GM12878 (cell line): ENCODE measurements at regions not wholly inside any gene's neighbourhood (a gene's known extent, or its start where the extent isn't known, plus 50 kb on each side); places are given as distances from the start of the nearest gene placed in this dataset.

Source experiments
- LARP7 ChIP-seq: fragments of 450-650 bp; IDR thresholded peaks from 2 replicates; pipeline ENCODE4 v1.6.1; 2017; ENCODE audit warnings: mild to moderate bottlenecking
- NFYB ChIP-seq: IDR thresholded peaks from 2 replicates; pipeline ENCODE4 v1.6.1; 2011; ENCODE audit warnings: low read depth, mild to moderate bottlenecking, low read length, improper control_type of control experiment, moderate library complexity; ENCODE audit not compliant: insufficient read depth
- POLR2A ChIP-seq: IDR thresholded peaks from 2 replicates; pipeline ENCODE4 v1.6.1; 2011; ENCODE audit warnings: low read depth, mild to moderate bottlenecking, low read length
- POLR2AphosphoS5 ChIP-seq: IDR thresholded peaks from 2 replicates; pipeline ENCODE4 v1.6.1; 2011; ENCODE audit warnings: mild to moderate bottlenecking, low read length, inconsistent platforms
- SMC3 ChIP-seq: IDR thresholded peaks from 2 replicates; pipeline ENCODE4 v1.6.1; 2011; ENCODE audit warnings: low read length, improper control_type of control experiment, borderline replicate concordance
- YBX1 ChIP-seq: fragments of 450-650 bp; IDR thresholded peaks from 2 replicates; pipeline ENCODE4 v1.6.1; 2016; ENCODE audit warnings: antibody characterized with exemption
- YY1 ChIP-seq: IDR thresholded peaks from 2 replicates; pipeline ENCODE4 v1.6.1; 2011; ENCODE audit warnings: low read depth, mild to moderate bottlenecking, low read length
- ZBED1 ChIP-seq: IDR thresholded peaks from 2 replicates; pipeline ENCODE4 v1.6.1; 2016; ENCODE audit warnings: borderline replicate concordance
- ZZZ3 ChIP-seq: IDR thresholded peaks from 2 replicates; pipeline ENCODE4 v1.6.1; 2011; ENCODE audit warnings: low read depth; ENCODE audit not compliant: control insufficient read depth, insufficient read length
- TF ChIP-seq, protein P1 (sequence below), 3 experiments: IDR thresholded peaks in 2 of 3; conservative IDR thresholded peaks in 1 of 3; 2 replicates each; pipeline ENCODE4 v1.5.1; 2011; ENCODE audit warnings: low read depth in 3 of 3, low read length in 3 of 3, mild to moderate bottlenecking in 3 of 3, control low read depth in 2 of 3, moderate library complexity in 2 of 3, inconsistent platforms in 1 of 3, mixed read lengths in 1 of 3; ENCODE audit not compliant: control insufficient read depth in 2 of 3, insufficient read depth in 1 of 3; ENCODE audit errors: extremely low read depth in 1 of 3
- TF ChIP-seq, protein P2 (sequence below): IDR thresholded peaks from 2 replicates; pipeline ENCODE4 v1.6.1; 2011; ENCODE audit warnings: low read depth, low read length, improper control_type of control experiment, borderline replicate concordance
- TF ChIP-seq, protein P3 (sequence below): IDR thresholded peaks from 2 replicates; pipeline ENCODE4 v1.6.1; 2012; ENCODE audit warnings: mild to moderate bottlenecking, low read depth, low read length
- TF ChIP-seq, protein P4 (sequence below): fragments of 450-650 bp; IDR thresholded peaks from 2 replicates; pipeline ENCODE4 v1.6.1; 2016; ENCODE audit warnings: mild to moderate bottlenecking

DNA sequence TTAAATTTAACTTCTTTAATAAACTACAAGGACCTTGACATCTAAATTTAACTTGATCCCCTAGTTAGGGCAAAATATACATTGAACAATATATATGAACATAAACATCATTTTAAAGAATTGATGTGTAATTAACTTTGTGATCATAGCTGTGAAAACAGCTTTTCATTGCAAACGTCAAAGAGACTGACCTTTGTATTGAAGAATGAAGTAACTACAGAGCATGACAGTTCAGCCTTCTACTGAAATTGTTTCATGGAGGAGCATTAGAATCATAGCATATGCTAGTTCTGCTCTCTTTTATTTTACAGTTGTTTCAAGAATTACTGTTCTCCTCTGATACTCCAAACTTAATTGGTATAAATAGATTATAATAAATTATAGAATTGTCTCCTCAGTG lies 123.4 kb upstream of the PRR20A start:
- TF ChIP-seq YBX1 (no peak), POLR2AphosphoS5 (no peak), NFYB (no peak), ZZZ3 (no peak), POLR2A (no peak), YY1 (no peak), SMC3 (no peak), LARP7 (no peak), ZBED1 (no peak)
- TF ChIP-seq, protein P1, sequence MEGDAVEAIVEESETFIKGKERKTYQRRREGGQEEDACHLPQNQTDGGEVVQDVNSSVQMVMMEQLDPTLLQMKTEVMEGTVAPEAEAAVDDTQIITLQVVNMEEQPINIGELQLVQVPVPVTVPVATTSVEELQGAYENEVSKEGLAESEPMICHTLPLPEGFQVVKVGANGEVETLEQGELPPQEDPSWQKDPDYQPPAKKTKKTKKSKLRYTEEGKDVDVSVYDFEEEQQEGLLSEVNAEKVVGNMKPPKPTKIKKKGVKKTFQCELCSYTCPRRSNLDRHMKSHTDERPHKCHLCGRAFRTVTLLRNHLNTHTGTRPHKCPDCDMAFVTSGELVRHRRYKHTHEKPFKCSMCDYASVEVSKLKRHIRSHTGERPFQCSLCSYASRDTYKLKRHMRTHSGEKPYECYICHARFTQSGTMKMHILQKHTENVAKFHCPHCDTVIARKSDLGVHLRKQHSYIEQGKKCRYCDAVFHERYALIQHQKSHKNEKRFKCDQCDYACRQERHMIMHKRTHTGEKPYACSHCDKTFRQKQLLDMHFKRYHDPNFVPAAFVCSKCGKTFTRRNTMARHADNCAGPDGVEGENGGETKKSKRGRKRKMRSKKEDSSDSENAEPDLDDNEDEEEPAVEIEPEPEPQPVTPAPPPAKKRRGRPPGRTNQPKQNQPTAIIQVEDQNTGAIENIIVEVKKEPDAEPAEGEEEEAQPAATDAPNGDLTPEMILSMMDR (IDR thresholded peaks at IDR 0.05 in 2 of 3, conservative IDR thresholded peaks at IDR 0.05 in 1 of 3; ENCODE audit: control insufficient read depth in 2 of 3, extremely low read depth in 1 of 3, insufficient read depth in 1 of 3, low read depth in 3 of 3, low read length in 3 of 3) = no peak
- TF ChIP-seq, protein P2, sequence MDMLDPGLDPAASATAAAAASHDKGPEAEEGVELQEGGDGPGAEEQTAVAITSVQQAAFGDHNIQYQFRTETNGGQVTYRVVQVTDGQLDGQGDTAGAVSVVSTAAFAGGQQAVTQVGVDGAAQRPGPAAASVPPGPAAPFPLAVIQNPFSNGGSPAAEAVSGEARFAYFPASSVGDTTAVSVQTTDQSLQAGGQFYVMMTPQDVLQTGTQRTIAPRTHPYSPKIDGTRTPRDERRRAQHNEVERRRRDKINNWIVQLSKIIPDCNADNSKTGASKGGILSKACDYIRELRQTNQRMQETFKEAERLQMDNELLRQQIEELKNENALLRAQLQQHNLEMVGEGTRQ = no peak
- TF ChIP-seq, protein P3, sequence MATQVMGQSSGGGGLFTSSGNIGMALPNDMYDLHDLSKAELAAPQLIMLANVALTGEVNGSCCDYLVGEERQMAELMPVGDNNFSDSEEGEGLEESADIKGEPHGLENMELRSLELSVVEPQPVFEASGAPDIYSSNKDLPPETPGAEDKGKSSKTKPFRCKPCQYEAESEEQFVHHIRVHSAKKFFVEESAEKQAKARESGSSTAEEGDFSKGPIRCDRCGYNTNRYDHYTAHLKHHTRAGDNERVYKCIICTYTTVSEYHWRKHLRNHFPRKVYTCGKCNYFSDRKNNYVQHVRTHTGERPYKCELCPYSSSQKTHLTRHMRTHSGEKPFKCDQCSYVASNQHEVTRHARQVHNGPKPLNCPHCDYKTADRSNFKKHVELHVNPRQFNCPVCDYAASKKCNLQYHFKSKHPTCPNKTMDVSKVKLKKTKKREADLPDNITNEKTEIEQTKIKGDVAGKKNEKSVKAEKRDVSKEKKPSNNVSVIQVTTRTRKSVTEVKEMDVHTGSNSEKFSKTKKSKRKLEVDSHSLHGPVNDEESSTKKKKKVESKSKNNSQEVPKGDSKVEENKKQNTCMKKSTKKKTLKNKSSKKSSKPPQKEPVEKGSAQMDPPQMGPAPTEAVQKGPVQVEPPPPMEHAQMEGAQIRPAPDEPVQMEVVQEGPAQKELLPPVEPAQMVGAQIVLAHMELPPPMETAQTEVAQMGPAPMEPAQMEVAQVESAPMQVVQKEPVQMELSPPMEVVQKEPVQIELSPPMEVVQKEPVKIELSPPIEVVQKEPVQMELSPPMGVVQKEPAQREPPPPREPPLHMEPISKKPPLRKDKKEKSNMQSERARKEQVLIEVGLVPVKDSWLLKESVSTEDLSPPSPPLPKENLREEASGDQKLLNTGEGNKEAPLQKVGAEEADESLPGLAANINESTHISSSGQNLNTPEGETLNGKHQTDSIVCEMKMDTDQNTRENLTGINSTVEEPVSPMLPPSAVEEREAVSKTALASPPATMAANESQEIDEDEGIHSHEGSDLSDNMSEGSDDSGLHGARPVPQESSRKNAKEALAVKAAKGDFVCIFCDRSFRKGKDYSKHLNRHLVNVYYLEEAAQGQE = no peak
- TF ChIP-seq, protein P4, sequence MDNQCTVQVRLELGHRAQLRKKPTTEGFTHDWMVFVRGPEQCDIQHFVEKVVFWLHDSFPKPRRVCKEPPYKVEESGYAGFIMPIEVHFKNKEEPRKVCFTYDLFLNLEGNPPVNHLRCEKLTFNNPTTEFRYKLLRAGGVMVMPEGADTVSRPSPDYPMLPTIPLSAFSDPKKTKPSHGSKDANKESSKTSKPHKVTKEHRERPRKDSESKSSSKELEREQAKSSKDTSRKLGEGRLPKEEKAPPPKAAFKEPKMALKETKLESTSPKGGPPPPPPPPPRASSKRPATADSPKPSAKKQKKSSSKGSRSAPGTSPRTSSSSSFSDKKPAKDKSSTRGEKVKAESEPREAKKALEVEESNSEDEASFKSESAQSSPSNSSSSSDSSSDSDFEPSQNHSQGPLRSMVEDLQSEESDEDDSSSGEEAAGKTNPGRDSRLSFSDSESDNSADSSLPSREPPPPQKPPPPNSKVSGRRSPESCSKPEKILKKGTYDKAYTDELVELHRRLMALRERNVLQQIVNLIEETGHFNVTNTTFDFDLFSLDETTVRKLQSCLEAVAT = no peak
